SK-N-MC (cell line): ENCODE measurements at regions not wholly inside any gene's neighbourhood (a gene's known extent, or its start where the extent isn't known, plus 50 kb on each side); places are given as distances from the start of the nearest gene placed in this dataset.

Experiments
- EZH2 ChIP-seq: fragments of 200-600 bp; sonication (generic); IDR thresholded peaks from one replicate; pipeline ENCODE4 v1.6.1; 2017; ENCODE audit warnings: antibody characterized with exemption
- FOXP2 ChIP-seq: optimal IDR thresholded peaks from 2 replicates; pipeline ENCODE3; 2011; ENCODE audit warnings: mild to moderate bottlenecking, moderate library complexity; ENCODE audit not compliant: insufficient read depth; ENCODE audit errors: extremely low read length, control extremely low read depth
- POLR2AphosphoS5 ChIP-seq: IDR thresholded peaks from 2 replicates; pipeline ENCODE4 v1.6.1; 2012; ENCODE audit warnings: mild to moderate bottlenecking, low read depth, low read length, borderline replicate concordance

DNA sequence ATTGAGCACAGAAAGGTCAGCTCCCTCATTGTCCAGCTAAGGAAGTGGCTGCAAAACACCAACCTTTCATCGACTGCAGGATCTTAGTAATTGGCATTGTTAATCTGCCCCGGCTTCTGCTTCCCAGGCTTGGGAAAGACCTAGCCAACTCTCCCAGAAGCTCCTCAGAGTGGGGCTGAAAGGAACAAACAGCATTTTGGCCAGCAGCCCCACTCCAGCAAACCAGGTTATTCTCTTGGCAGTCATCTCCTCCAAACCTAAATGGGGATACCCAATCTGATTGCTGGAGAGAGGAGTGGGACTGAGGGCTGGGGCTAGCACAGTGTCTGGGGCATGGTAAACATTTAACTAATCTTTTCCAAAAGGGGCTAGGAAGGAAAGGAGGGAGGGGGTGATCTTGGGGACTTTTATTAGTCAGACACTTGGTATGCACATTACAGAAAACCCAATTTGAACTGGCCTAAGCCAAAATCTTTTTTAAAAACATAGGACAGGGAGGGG, 294.4 kb downstream of the MN1 start:
- TF ChIP-seq POLR2AphosphoS5 (no peak), EZH2 (no peak), FOXP2 (no peak)
